Transverse colon (tissue), 4 donors: ENCODE measurements at regions not wholly inside any gene's neighbourhood (a gene's known extent, or its start where the extent isn't known, plus 50 kb on each side); places are given as distances from the start of the nearest gene placed in this dataset.

Source experiments
- DNase-seq: peaks from one replicate; pipeline ENCODE4 v3.0.0-alpha.2; 2019
- H3K27ac ChIP-seq, 4 donors: fragments of 200-600 bp; sonication (generic); 2 replicates each; pipeline ENCODE4 v1.5.1; 2016 to 2018; ENCODE audit warnings: inconsistent platforms in 4 of 4
- H3K27me3 ChIP-seq: fragments of 200-600 bp; sonication (generic); 2 replicates; pipeline ENCODE4 v1.5.1; 2017; ENCODE audit warnings: inconsistent platforms
- H3K36me3 ChIP-seq, 4 donors: fragments of 200-600 bp; sonication (generic); 2 replicates each; pipeline ENCODE4 v1.5.1; 2017 to 2019; ENCODE audit warnings: inconsistent platforms in 4 of 4
- H3K4me1 ChIP-seq, 4 donors: fragments of 200-600 bp; sonication (generic); 2 replicates each; pipeline ENCODE4 v1.5.1; 2017 to 2020; ENCODE audit warnings: inconsistent platforms in 4 of 4
- H3K4me3 ChIP-seq, 4 donors: fragments of 200-600 bp; sonication (generic); 1 replicate in 1 of 4; 2 replicates in 3 of 4; pipeline versions ENCODE4 v1.5.1 to v1.6.1; 2017 to 2019; ENCODE audit warnings: inconsistent platforms in 4 of 4
- H3K9me3 ChIP-seq, 2 donors: fragments of 200-600 bp; sonication (generic); 2 replicates each; pipeline ENCODE4 v1.5.1; 2017 to 2019; ENCODE audit warnings: inconsistent platforms in 2 of 2
- EP300 ChIP-seq: sonication (generic); formaldehyde crosslinking; IDR thresholded peaks from one replicate; pipeline ENCODE4 v1.6.1; 2017; ENCODE audit warnings: antibody characterized with exemption, low read depth
- POLR2A ChIP-seq: fragments of 450-650 bp; IDR thresholded peaks from one replicate; pipeline ENCODE4 v1.6.1; 2016; ENCODE audit warnings: antibody characterized with exemption, mild to moderate bottlenecking, moderate library complexity
- POLR2AphosphoS5 ChIP-seq, 3 donors: sonication (generic); formaldehyde crosslinking; IDR thresholded peaks; one replicate each; pipeline ENCODE4 v1.6.1; 2016; ENCODE audit warnings: antibody characterized with exemption in 3 of 3
- WGBS, 2 donors: methylation state at CpG; one replicate each; pipeline ENCODE4 v1.1.5; 2018; ENCODE audit warnings: low coverage in 1 of 2; 5-methylcytosine and 5-hydroxymethylcytosine counted together
- in situ Hi-C, 4 donors: fragments of 200-750 bp; cut with MboI; loops; one replicate each; pipeline versions ENCODE4 v1.15.0 to v1.15.1; 2017; ENCODE audit warnings: low sequenced_read_pairs in 3 of 4, low pct_ligation_motif_present in 1 of 4, low pct_unique_long_range_greater_than_20kb in 1 of 4
- intact Hi-C: fragments of 100-400 bp; cut with DNase I; formaldehyde crosslinking; loops from one replicate; pipeline ENCODE4 v1.15.1; 2023; ENCODE audit warnings: low total_unique reads
- TF ChIP-seq, protein P1 (sequence below), 5 experiments: fragments of 200-600 bp in 3 of 5; fragments of 450-650 bp in 2 of 5; sonication (generic) in 3 of 5; IDR thresholded peaks; 1 replicate in 2 of 5; 2 replicates in 3 of 5; pipeline ENCODE4 v1.5.1; 2016 to 2017; ENCODE audit warnings: antibody characterized with exemption in 5 of 5, inconsistent platforms in 3 of 5, mild to moderate bottlenecking in 2 of 5, moderate library complexity in 1 of 5

DNA sequence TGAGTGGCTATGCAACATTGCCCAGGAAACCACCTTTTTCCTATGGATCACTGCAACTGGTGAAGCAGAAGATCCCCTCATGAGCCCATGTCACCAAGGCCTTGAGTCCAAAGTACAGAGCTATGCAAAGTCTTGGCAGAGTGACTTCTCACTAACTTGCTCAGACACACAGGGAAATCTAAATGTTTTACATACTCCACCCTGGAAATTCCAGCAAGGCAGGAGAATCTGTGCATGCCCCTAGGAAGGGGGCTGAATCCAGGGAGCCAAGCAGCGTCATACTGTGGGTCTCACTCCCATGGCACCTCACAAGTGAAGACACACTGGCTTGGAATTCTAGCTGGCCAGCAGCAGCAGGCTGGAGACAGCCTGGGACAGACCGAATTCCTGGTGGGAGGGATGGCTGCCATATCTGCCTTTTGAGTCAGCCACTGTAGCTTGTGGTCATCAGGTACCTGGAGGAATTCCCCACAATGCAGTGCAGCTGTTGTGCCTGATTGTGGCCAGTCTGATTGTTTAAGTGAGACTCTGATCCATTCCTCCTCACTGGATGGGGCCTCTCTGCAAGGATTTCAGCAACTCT lies 1817.4 kb downstream of the SUCLG1 start:
- no peak for DNase-seq
- TF ChIP-seq EP300, result no peak
- TF ChIP-seq, protein P1, sequence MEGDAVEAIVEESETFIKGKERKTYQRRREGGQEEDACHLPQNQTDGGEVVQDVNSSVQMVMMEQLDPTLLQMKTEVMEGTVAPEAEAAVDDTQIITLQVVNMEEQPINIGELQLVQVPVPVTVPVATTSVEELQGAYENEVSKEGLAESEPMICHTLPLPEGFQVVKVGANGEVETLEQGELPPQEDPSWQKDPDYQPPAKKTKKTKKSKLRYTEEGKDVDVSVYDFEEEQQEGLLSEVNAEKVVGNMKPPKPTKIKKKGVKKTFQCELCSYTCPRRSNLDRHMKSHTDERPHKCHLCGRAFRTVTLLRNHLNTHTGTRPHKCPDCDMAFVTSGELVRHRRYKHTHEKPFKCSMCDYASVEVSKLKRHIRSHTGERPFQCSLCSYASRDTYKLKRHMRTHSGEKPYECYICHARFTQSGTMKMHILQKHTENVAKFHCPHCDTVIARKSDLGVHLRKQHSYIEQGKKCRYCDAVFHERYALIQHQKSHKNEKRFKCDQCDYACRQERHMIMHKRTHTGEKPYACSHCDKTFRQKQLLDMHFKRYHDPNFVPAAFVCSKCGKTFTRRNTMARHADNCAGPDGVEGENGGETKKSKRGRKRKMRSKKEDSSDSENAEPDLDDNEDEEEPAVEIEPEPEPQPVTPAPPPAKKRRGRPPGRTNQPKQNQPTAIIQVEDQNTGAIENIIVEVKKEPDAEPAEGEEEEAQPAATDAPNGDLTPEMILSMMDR (IDR thresholded peaks at IDR 0.05), result no peak
- no peak for TF ChIP-seq POLR2A
- no peak for TF ChIP-seq POLR2AphosphoS5 (IDR thresholded peaks at IDR 0.05)
- H3K36me3 ChIP-seq, result no peaks in the 10 kb centered on the region
- no peaks in the 10 kb centered on the region for H3K4me1 ChIP-seq
- H3K4me3 ChIP-seq, result no peak overlapping the region
- in situ Hi-C loops (no loop called here), intact Hi-C loops (no loop called here)
- no peaks in the 10 kb centered on the region for H3K9me3 ChIP-seq
- H3K27ac ChIP-seq, result no peak overlapping the region
- 86% methylated on average over 2 of the region's 2 CpGs; no CpG with 5 or more reads in 1 of the 2 donors for WGBS, 2 donors
- H3K27me3 ChIP-seq, result no peaks in the 10 kb centered on the region

DNA sequence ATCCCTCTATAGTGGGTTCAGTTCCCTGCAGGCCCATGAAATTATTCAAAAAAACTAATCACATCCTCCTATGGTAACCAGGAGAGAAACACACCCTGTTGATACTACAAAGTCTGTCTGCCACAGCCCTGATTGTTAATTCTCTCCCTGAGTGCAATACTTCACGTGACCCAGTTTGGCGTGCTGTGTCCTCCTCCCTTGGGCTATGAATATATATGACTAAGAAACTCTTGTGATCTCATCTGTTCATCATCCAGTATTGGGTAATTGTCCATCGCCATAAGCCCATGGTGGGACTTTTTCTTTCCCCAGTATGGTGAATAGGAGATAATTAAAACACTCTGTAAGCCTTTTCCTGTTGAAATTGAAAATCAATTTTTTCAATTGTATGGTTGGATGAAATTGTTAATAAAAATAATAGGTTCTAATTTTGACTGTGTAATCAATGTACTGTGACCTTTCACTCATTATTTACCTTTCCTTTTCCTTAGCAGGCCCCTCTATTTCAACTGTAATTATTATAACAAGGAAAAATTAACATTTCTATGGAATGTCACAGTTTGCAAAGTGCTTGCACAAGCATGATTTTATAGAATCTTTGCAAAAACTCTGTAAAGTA lies 1822.6 kb downstream of the SUCLG1 start:
- Histone ChIP-seq H3K4me1 (no peaks in the 10 kb centered on the region), H3K27me3 (no peaks in the 10 kb centered on the region), H3K4me3 (no peak overlapping the region), H3K27ac (no peak overlapping the region), H3K36me3 (no peaks in the 10 kb centered on the region), H3K9me3 (no peaks in the 10 kb centered on the region)
- intact Hi-C loops (no loop called here), in situ Hi-C loops (no loop called here)
- no peak for DNase-seq
- TF ChIP-seq EP300 (no peak), POLR2AphosphoS5 (IDR thresholded peaks at IDR 0.05) (no peak), POLR2A (no peak)
- TF ChIP-seq, protein P1 (IDR thresholded peaks at IDR 0.05), result no peak
- WGBS, 2 donors, result 71 to 83% methylated on average over 1 to 3 of the region's 3 CpGs

DNA sequence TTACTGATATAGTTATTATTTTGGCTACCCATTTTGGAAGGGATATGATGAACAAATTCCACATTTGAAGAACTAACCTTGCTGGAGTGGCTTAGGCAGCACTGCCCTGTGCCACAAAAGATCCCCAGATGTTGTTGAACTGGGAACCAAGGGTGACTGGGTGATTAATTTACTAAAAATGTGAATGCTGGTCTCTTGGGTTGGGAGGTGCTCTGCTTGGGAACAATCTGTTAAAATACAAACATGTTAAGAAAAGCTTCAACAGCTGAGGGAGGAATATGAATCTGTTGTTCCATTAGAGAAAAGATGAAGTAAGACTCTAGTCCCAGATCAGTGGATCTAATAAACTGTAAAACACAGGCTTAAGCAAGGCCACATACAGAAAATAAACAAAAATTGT lies 1860.1 kb downstream of the SUCLG1 start:
- intact Hi-C loops, result no loop called here

DNA sequence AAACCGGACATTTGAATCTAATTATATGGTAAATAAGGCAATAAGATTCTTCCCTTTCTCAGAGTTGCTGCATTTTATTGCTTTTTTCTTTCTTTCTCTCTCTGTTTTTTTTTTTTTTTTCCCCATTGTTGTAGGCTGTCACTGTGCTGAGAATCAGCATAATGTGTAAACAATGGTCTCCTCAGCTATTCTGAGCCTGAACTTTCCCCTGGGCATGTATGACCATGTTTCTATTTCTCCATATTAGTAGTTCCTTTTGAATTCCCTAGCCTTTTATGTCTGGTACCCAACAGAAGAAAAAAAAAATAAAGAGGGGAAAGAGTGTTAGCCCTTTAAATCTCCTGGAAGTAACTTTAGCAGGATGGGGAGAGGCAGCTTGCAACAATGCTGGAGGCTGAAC lies 1862.5 kb downstream of the SUCLG1 start:
- intact Hi-C loops, result no loop called here
- in situ Hi-C loops, result no loop called here

More for the DNA sequence above, 1860.1 kb downstream of the SUCLG1 start:
- in situ Hi-C loops, result no loop called here
- H3K27ac ChIP-seq, result no peak overlapping the region
- TF ChIP-seq EP300 (no peak), POLR2AphosphoS5 (IDR thresholded peaks at IDR 0.05) (no peak), POLR2A (no peak)
- TF ChIP-seq, protein P1 (IDR thresholded peaks at IDR 0.05), result no peak
- no peaks in the 10 kb centered on the region for H3K4me1 ChIP-seq
- DNase-seq, result no peak
- H3K9me3 ChIP-seq, result peaks cover 0 to 7% of the 10 kb centered on the region in 2 donors
- H3K36me3 ChIP-seq, result no peaks in the 10 kb centered on the region
- no peaks in the 10 kb centered on the region for H3K27me3 ChIP-seq
- H3K4me3 ChIP-seq, result no peak overlapping the region

More for the DNA sequence above, 1862.5 kb downstream of the SUCLG1 start:
- H3K27me3 ChIP-seq, result no peaks in the 10 kb centered on the region
- peaks cover 0 to 7% of the 10 kb centered on the region in 2 donors for H3K9me3 ChIP-seq
- no peaks in the 10 kb centered on the region for H3K4me1 ChIP-seq
- no peaks in the 10 kb centered on the region for H3K36me3 ChIP-seq
- no peak for DNase-seq
- WGBS, 2 donors, result 85 to 100% methylated on average over 1 of the region's 1 CpG
- TF ChIP-seq, protein P1 (IDR thresholded peaks at IDR 0.05), result no peak
- TF ChIP-seq POLR2A (no peak), POLR2AphosphoS5 (IDR thresholded peaks at IDR 0.05) (no peak), EP300 (no peak)
- no peak overlapping the region for H3K4me3 ChIP-seq
- H3K27ac ChIP-seq, result no peak overlapping the region
